GM12872 (cell line): ENCODE measurements at regions not wholly inside any gene's neighbourhood (a gene's known extent, or its start where the extent isn't known, plus 50 kb on each side); places are given as distances from the start of the nearest gene placed in this dataset.

ENCODE experiments used
- TF ChIP-seq, protein P1 (sequence below): IDR thresholded peaks from 3 replicates; pipeline ENCODE4 v1.5.1; 2011; ENCODE audit warnings: low read depth, mild to moderate bottlenecking, low read length, moderate library complexity; ENCODE audit not compliant: insufficient read depth

DNA sequence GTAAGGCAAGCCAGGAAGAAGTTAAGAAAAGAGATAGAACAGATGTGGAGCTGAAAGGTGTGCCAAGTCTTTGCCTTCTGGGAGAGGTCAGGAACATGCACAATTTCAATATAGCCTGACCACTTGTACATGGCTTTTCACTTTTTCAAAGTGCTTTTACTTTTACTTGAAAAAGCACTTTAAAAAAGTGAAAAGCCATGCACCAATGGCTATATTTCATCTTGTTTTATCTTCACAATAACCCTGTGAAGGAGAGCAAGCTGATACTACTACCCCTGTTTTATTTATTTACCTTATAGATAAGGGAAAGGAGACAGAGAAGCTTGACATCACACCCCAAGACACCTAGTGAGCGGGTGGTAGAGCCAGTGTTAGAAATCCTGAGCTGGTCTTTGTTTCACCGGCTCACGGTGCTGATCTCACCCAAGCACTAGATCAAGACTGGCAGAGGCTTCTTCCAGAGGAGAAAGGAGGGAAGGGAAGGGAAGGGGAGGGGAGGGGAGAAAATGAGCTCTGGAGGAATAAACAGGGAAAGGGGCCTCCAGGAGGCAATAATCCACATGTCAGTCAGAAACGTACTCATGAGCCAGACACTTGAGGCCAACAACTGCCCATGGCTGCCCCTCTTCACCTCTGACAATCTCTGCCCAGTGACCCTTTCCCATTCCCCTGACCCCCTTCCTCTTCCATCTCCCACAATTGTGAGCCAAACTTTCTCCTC is 455.4 kb downstream of the FOXO1 start:
- TF ChIP-seq, protein P1, sequence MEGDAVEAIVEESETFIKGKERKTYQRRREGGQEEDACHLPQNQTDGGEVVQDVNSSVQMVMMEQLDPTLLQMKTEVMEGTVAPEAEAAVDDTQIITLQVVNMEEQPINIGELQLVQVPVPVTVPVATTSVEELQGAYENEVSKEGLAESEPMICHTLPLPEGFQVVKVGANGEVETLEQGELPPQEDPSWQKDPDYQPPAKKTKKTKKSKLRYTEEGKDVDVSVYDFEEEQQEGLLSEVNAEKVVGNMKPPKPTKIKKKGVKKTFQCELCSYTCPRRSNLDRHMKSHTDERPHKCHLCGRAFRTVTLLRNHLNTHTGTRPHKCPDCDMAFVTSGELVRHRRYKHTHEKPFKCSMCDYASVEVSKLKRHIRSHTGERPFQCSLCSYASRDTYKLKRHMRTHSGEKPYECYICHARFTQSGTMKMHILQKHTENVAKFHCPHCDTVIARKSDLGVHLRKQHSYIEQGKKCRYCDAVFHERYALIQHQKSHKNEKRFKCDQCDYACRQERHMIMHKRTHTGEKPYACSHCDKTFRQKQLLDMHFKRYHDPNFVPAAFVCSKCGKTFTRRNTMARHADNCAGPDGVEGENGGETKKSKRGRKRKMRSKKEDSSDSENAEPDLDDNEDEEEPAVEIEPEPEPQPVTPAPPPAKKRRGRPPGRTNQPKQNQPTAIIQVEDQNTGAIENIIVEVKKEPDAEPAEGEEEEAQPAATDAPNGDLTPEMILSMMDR = no peak

DNA sequence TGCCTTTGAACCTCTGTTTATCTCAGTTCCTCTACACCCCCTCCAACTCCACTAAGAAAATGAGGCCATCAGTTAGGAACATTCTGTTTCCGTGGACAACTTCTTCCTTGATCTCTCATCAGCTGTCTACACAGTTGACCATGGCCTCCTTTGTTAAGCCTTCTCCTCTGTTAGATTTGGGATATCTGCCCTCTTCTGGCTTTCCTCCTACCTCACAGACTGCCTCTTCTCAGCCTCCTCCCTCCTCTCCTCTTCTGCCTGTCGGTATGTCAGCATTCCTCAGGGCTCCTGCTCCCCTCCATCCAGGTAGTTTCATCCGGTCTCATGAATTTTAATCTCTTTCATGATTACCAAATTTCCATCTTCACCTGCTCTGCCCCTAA is 454.9 kb downstream of the FOXO1 start:
- TF ChIP-seq, protein P1 = no peak

DNA sequence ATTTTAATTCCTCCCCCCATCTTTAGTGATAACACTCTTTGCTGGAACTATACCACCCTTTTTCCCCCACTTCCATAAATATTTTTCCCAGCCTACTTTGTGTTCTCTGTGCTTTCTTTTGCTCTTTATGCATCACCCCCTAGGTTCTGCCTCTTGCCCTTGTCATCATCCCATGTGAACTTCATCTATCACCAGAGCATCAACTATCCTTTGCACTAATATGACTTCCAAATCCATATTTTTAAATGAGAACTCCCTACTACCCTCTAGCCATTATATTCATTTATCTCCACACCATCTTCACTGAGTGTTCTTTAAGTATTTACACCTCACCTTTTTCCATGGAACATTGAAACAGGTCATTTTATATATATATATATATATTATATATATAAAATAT is 452.7 kb downstream of the FOXO1 start:
- TF ChIP-seq, protein P1 = no peak

GRCh38 chr13:40215311-40215710 is 451.1 kb downstream of the FOXO1 start:
- TF ChIP-seq, protein P1 = no peak

DNA sequence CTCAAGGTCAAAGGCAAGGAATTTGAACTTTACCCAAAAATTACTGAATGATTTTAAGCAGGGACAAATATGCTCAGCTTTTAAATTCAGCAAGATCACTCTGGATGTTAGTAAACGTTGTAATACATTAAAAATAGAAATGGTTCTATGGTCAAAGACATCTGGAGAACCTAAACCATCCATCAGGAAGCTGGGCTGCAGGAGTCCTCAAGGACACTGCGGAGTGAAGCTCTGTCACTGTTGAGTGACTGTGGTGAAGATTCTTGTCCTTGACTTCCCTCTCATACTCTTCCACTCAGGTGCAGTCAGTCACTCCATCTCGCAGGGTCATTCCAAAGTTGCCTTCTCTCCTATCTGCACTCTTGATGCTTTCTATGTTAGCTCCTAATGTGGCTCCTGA is 450.7 kb downstream of the FOXO1 start:
- TF ChIP-seq, protein P1 = no peak

- TF ChIP-seq, protein P1 = no peak
Measured at GRCh38 chr13:40217675-40218074, 448.8 kb downstream of the FOXO1 start.

DNA sequence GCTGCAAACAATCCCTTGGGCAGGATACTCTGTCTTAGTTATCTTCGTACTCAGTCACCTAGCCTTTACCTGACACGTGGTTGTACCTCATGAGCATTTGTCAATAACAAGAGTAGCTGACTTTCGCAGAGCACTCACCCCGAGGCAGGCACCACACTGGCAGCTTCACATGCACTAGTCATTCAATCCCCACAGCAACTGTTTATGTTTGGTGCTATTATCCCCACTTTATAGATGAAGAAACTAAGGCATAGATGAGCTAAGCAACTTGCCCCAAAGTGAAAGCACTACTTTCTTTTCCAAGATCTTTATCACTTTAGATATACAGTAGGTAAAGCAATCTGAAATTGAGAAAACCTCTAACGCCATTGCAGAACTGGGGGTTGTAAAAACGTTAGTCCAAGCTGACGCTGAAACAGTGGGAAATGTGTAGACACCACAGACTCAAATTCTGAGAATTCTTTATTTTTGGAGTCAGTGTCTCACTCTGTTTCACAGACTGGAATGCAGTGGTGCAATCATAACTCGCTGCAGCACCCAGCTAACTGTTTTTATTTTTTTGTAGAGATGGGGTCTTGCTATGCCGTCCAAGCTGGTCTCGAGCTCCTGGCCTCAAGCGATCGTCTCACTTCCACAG is 446.0 kb downstream of the FOXO1 start:
- TF ChIP-seq, protein P1 = no peak
